SHP77 (cell line): ENCODE measurements at regions not wholly inside any gene's neighbourhood (a gene's known extent, or its start where the extent isn't known, plus 50 kb on each side); places are given as distances from the start of the nearest gene placed in this dataset.
"Not testable (repeated sequence)": the region's sequence is repeated elsewhere in the genome, so short reads cannot be mapped to it uniquely, and the experiment has no call there.

Experiments
- DNase-seq, 2 experiments: peaks; one replicate each; lab custom pipeline; 2025; lab: John Stamatoyannopoulos, UW

- no peak for DNase-seq
These were observed 323.8 kb upstream of the GALNT5 start for GRCh38 chr2:156933645-156934225.

- DNase-seq = peak; percentile 58 to 62
These were observed 321.9 kb upstream of the GALNT5 start for GRCh38 chr2:156935616-156936015.

GRCh38 chr2:156937430-156937829 is 320.1 kb upstream of the GALNT5 start:
- no peak for DNase-seq

GRCh38 chr2:156944871-156945270 is 312.6 kb upstream of the GALNT5 start:
- no peak for DNase-seq

GRCh38 chr2:156947261-156947660 is 310.2 kb upstream of the GALNT5 start:
- DNase-seq = no peak

GRCh38 chr2:156955701-156956100 is 301.8 kb upstream of the GALNT5 start:
- no peak for DNase-seq

- DNase-seq = no peak
These were observed 301.3 kb upstream of the GALNT5 start for GRCh38 chr2:156956161-156956560.

- no peak for DNase-seq
These were observed 299.1 kb upstream of the GALNT5 start for GRCh38 chr2:156958374-156958773.

- no peak for DNase-seq
These were observed 298.0 kb upstream of the GALNT5 start for GRCh38 chr2:156959481-156959880.

GRCh38 chr2:156982615-156983014 is 274.9 kb upstream of the GALNT5 start:
- DNase-seq = no peak

GRCh38 chr2:156986339-156986988 is 271.0 kb upstream of the GALNT5 start:
- no peak for DNase-seq

GRCh38 chr2:156999661-157000060 is 257.8 kb upstream of the GALNT5 start:
- peak in 1 of 2 experiments; percentile 36 for DNase-seq

- DNase-seq = no peak
These were observed 252.7 kb upstream of the GALNT5 start for GRCh38 chr2:157004789-157005188.

- no peak for DNase-seq
These were observed 242.4 kb upstream of the GALNT5 start for GRCh38 chr2:157015015-157015575.

GRCh38 chr2:157023264-157023663 is 234.2 kb upstream of the GALNT5 start:
- DNase-seq = not testable (repeated sequence)

- DNase-seq = no peak
These were observed 233.4 kb upstream of the GALNT5 start for GRCh38 chr2:157024129-157024528.

- DNase-seq = no peak
These were observed 225.5 kb upstream of the GALNT5 start for GRCh38 chr2:157032017-157032416.

GRCh38 chr2:157036726-157037125 is 220.8 kb upstream of the GALNT5 start:
- DNase-seq = no peak

- no peak for DNase-seq
These were observed 213.7 kb upstream of the GALNT5 start for GRCh38 chr2:157043786-157044185.

- DNase-seq = no peak
These were observed 211.1 kb upstream of the GALNT5 start for GRCh38 chr2:157046396-157046795.

- DNase-seq = no peak
These were observed 204.8 kb upstream of the GALNT5 start for GRCh38 chr2:157052685-157053224.

GRCh38 chr2:157053876-157054275 is 203.6 kb upstream of the GALNT5 start:
- DNase-seq = peak; percentile 14 to 19

- peak; percentile 25 to 26 for DNase-seq
These were observed 201.8 kb upstream of the GALNT5 start for GRCh38 chr2:157055660-157056199.
